Thoracic aorta (tissue), 2 donors: ENCODE measurements at regions not wholly inside any gene's neighbourhood (a gene's known extent, or its start where the extent isn't known, plus 50 kb on each side); places are given as distances from the start of the nearest gene placed in this dataset.
"Not testable (repeated sequence)": the region's sequence is repeated elsewhere in the genome, so short reads cannot be mapped to it uniquely, and the experiment has no call there.

ENCODE experiments used
- ATAC-seq: fragments of 150-250 bp; one replicate; pipeline ENCODE4 v1.8.0; 2017; ENCODE audit warnings: low read depth; ENCODE audit not compliant: insufficient number of reproducible peaks, low FRiP score
- DNase-seq: peaks from one replicate; pipeline ENCODE4 v3.0.0-alpha.2; 2020; ENCODE audit warnings: low spot score
- H3K27ac ChIP-seq, 2 donors: fragments of 200-600 bp; sonication (generic); 1 replicate in 1 of 2; 2 replicates in 1 of 2; pipeline ENCODE4 v1.5.1; 2016; ENCODE audit warnings: mild to moderate bottlenecking in 2 of 2, moderate library complexity in 2 of 2
- H3K27me3 ChIP-seq: fragments of 200-600 bp; sonication (generic); replicated peaks from 2 replicates; pipeline ENCODE4 v1.6.0; 2016; ENCODE audit warnings: mild to moderate bottlenecking; ENCODE audit not compliant: insufficient read depth
- H3K36me3 ChIP-seq: fragments of 200-600 bp; sonication (generic); one replicate; pipeline ENCODE4 v1.5.1; 2016
- H3K4me1 ChIP-seq, 2 donors: fragments of 200-600 bp; sonication (generic); 1 replicate in 1 of 2; 2 replicates in 1 of 2; pipeline versions ENCODE4 v1.5.1 to v1.6.0; 2016; ENCODE audit warnings: low read depth in 2 of 2, mild to moderate bottlenecking in 1 of 2; ENCODE audit not compliant: control insufficient read depth in 1 of 2
- H3K4me3 ChIP-seq: fragments of 200-600 bp; sonication (generic); 2 replicates; pipeline ENCODE4 v1.5.1; 2016; ENCODE audit warnings: mild to moderate bottlenecking
- H3K9me3 ChIP-seq: fragments of 200-600 bp; sonication (generic); 2 replicates; pipeline ENCODE4 v1.5.1; 2016
- TF ChIP-seq, protein P1 (sequence below): fragments of 200-600 bp; sonication (generic); IDR thresholded peaks from one replicate; pipeline ENCODE4 v1.5.1; 2019; ENCODE audit warnings: antibody characterized with exemption

DNA sequence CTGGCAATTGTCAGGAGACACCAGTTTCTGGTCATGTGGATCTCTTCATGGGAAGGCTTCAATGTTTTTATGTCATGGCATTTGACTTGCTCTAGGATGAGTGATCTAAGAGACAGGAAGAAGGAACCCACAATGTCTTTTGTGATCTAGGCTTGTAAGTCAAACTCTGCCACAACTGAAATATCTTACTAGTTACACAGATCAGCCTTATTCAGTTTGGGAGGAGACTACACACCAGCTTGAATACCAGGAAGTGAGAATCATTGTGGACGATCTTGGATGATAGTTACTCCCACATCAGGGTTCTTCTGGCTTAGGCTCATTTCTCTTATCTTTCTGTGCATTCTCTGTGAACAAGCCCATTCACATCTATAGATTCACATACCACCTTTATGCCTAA lies 236.2 kb upstream of the FBXO33 start:
- no peaks in the 10 kb centered on the region for H3K27me3 ChIP-seq
- no peaks in the 10 kb centered on the region for H3K36me3 ChIP-seq
- no peaks in the 10 kb centered on the region for H3K9me3 ChIP-seq
- ATAC-seq, result no peak
- H3K4me3 ChIP-seq, result no peak overlapping the region
- TF ChIP-seq, protein P1, sequence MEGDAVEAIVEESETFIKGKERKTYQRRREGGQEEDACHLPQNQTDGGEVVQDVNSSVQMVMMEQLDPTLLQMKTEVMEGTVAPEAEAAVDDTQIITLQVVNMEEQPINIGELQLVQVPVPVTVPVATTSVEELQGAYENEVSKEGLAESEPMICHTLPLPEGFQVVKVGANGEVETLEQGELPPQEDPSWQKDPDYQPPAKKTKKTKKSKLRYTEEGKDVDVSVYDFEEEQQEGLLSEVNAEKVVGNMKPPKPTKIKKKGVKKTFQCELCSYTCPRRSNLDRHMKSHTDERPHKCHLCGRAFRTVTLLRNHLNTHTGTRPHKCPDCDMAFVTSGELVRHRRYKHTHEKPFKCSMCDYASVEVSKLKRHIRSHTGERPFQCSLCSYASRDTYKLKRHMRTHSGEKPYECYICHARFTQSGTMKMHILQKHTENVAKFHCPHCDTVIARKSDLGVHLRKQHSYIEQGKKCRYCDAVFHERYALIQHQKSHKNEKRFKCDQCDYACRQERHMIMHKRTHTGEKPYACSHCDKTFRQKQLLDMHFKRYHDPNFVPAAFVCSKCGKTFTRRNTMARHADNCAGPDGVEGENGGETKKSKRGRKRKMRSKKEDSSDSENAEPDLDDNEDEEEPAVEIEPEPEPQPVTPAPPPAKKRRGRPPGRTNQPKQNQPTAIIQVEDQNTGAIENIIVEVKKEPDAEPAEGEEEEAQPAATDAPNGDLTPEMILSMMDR, result no peak
- no peak for DNase-seq
- no peaks in the 10 kb centered on the region for H3K4me1 ChIP-seq
- H3K27ac ChIP-seq, result no peak overlapping the region

DNA sequence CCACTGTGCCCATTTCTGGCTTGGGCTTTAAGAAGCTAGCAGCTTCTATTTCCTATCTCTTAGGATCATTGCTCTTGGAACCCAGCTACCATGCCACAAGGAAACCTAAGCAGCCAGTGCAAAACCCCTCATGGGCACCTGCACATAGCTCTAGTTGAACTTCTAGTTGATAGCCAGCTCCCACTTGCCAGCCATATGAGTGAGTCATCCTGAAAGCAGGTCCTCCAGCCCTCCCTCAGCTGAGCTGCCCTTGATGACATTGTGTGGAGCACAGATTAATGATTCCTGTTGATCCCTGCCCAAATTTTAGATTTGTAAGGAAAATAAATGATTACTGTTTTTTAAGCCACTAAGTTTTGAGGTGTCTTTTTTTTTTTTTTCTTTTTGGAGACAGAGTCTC lies 234.2 kb upstream of the FBXO33 start:
- no peak overlapping the region for H3K4me3 ChIP-seq
- H3K36me3 ChIP-seq, result no peaks in the 10 kb centered on the region
- no peaks in the 10 kb centered on the region for H3K27me3 ChIP-seq
- no peaks in the 10 kb centered on the region for H3K9me3 ChIP-seq
- DNase-seq (no peak), ATAC-seq (no peak)
- no peaks in the 10 kb centered on the region for H3K4me1 ChIP-seq
- TF ChIP-seq, protein P1, result no peak
- no peak overlapping the region for H3K27ac ChIP-seq

DNA sequence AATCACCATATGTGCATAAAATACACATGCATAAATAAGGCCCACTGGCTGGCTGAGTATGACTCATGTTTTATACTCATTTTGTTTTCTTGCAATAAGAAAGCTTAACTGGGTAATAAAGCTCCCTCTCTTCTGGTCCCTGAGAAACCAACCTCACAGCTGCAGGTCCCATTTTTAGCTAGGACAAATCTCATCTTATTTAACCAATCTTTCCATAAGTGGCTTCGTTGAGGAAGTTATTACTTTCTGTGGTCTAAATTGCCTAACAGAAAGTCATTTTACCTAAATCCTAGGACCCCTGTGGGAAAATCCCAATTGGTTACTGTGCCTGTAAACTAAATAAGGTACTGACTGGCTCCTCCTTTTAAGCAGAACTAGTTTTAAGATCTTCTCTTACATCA lies 232.8 kb upstream of the FBXO33 start:
- H3K27me3 ChIP-seq, result no peaks in the 10 kb centered on the region
- no peak for ATAC-seq
- no peaks in the 10 kb centered on the region for H3K4me1 ChIP-seq
- no peak overlapping the region for H3K27ac ChIP-seq
- no peak overlapping the region for H3K4me3 ChIP-seq
- no peaks in the 10 kb centered on the region for H3K9me3 ChIP-seq
- H3K36me3 ChIP-seq, result no peaks in the 10 kb centered on the region
- TF ChIP-seq, protein P1, result no peak
- DNase-seq, result no peak

DNA sequence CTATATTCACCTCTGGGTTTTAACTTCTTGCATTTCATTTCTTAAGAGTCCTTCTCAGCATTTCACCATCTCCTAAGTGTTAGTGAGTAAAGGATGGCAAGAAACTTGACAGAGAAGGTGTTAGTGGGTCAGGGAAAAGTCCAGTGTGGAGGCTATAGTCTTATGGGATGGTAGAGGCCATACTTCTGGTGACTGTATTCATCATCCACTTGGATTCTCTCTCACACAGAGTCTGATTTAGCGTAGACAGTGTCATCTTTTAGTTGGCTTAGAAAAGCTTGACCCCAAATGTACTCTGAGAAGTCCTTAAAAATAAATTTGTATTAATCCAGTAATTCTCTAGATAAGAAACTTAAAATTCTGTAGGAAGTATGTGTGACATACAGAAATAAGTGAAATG lies 232.4 kb upstream of the FBXO33 start:
- H3K9me3 ChIP-seq, result no peaks in the 10 kb centered on the region
- H3K4me1 ChIP-seq, result no peaks in the 10 kb centered on the region
- DNase-seq, result no peak
- ATAC-seq, result no peak
- no peaks in the 10 kb centered on the region for H3K36me3 ChIP-seq
- no peaks in the 10 kb centered on the region for H3K27me3 ChIP-seq
- TF ChIP-seq, protein P1, result no peak
- H3K27ac ChIP-seq, result no peak overlapping the region
- no peak overlapping the region for H3K4me3 ChIP-seq

DNA sequence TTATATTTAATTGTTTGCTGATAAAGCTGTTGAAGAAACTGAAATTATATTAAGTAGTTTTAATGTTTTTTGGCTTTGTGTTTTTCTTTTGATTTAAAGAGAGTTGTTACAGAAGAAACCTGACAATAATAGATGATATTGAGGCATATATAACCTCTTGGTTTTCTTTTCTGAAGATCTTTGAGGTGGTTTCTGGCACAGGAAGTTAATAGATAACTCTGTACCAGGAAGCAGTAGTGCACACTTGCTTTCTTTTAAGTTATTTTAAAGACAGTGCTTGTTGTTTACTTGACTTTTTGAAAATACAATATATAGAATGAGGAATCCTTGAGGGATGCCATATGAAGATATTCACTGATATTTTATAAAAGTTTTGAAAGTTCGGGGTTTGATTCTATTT lies 209.0 kb upstream of the FBXO33 start:
- ATAC-seq (no peak), DNase-seq (no peak)
- peaks cover 0 to 12% of the 10 kb centered on the region in 2 donors for H3K4me1 ChIP-seq
- TF ChIP-seq, protein P1, result no peak
- H3K27me3 ChIP-seq, result no peaks in the 10 kb centered on the region
- H3K4me3 ChIP-seq, result no peak overlapping the region
- H3K9me3 ChIP-seq, result no peaks in the 10 kb centered on the region
- H3K36me3 ChIP-seq, result no peaks in the 10 kb centered on the region
- no peak overlapping the region for H3K27ac ChIP-seq

DNA sequence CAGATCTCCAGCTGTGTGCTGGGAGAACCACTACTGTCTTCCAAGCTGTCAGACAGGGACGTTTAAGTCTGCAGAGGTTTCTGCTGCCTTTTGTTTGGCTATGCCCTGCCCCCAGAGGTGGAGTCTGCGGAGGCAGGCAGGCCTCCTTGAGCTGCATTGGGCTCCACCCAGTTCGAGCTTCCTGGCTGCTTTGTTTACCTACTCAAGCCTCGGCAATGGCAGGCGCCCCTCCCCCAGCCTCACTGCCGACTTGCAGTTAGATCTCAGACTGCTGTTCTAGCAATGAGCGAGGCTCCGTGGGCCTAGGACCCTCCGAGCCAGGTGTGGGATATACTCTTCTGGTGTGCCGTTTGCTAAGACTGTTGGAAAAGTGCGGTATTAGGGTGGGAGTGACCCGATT lies 206.8 kb upstream of the FBXO33 start:
- not testable (repeated sequence) for H3K36me3 ChIP-seq, H3K27me3 ChIP-seq, H3K4me1 ChIP-seq, ATAC-seq, H3K27ac ChIP-seq, H3K9me3 ChIP-seq, DNase-seq, H3K4me3 ChIP-seq
